ENCODE measurements at regions not wholly inside any gene's neighbourhood (a gene's known extent, or its start where the extent isn't known, plus 50 kb on each side); places are given as distances from the start of the nearest gene placed in this dataset.

DNA sequence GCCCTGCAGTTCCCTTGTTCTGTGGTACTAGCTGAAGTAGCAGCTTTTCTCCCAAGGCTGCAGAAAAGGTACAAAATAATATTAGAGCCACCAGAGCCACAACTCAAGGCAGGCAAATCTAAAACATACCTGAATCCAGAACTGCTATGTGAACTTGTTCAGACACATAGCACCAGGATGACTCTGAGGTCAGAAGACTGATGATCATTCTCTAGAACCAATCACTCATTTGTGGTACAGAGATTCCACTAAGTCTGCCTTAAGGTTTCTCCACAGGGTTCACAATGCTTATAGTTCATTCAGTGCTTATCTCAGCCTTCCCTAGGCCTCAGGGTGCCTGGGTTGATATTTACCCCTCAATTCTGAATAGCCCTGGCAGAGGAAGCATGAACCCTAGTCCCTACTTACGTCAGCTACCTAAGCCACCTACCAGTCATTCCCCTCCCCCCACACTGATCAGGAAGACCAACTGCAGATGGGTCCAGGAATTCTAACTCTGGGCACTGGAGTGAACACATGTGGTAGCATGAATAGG is 140.9 kb upstream of the MOCS1 start:
- no peak for DNase-seq (ENCODE audit: low spot score)

DNA sequence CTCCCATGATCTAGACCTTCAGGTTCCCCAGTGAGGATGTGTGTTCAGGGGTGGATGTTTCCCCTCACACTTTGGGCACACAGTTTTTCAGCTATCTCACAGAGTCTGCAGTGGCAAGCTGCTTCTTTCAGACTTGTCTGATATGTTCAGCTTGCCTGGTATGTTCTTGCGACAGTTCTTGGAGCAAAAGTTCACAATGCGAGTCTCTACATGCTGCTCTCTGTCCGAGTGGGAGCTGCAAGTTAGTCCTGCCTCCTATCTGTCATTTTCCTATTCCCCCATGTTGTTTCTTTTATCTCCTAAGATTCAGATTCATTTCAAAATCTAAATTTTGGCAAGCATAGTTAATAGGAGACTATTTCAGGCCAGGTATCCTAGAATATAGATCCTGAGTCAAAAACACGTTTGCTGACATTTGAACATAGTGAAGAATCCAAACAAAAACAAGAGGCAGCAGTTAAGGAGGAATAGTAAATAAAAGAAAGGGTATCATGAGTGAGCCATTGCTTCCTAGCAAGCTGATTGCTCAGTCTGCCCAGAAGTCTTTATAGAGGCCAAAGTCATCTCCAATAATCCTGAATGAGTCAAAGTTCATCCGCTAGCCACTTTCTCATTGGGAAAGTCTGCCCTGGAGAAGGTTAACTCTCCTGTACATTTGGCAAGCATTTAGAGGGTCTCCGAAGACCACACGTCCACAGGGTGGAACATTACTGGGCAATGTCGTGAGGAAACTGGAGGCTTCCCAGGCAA is 140.2 kb upstream of the MOCS1 start:
- DNase-seq (ENCODE audit: low spot score) = no peak

GRCh38 chr6:40066372-40066771 is 132.1 kb upstream of the MOCS1 start:
- DNase-seq (ENCODE audit: low spot score) = no peak

DNA sequence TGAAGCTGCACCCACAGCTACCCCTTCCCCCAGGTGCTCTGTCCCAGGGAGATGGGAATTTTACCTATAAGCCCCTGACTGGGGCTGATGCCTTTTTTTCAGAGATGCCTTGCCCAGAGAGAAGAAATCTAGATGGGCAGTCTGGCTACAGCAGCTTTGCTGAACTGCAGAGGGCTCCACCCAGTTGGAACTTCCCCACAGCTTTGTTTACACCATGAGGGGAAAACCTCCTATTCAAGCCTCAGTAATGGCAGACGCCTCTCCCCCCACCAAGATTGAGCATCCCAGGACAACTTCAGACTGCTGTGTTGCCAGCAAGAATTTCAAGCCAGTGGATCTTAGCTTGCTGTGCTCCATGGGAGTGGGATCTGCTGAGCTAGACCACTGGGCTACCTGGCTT is 122.6 kb upstream of the MOCS1 start:
- DNase-seq (ENCODE audit: low spot score) = no peak

DNA sequence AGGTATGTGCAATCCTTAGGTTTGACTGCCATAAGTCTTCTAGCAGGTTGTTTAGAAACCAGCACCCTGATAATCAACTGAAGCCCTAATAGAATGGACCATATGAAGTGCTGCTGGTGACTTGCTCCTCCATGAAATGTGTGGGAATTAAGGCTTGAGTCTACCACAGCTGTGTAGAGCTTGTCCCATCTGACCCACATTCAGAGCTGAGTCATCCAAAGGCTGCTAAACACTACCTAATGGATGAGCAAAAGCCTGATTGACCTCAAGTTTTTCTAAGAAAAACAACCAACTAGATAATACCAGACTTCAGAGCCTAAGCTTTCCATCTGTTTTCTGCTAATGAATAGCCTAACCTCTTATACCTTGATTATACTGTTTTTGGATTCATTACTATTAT is 120.3 kb upstream of the MOCS1 start:
- DNase-seq (ENCODE audit: low spot score) = no peak

GRCh38 chr6:40054186-40054585 is 119.9 kb upstream of the MOCS1 start:
- no peak for DNase-seq (ENCODE audit: low spot score)

DNA sequence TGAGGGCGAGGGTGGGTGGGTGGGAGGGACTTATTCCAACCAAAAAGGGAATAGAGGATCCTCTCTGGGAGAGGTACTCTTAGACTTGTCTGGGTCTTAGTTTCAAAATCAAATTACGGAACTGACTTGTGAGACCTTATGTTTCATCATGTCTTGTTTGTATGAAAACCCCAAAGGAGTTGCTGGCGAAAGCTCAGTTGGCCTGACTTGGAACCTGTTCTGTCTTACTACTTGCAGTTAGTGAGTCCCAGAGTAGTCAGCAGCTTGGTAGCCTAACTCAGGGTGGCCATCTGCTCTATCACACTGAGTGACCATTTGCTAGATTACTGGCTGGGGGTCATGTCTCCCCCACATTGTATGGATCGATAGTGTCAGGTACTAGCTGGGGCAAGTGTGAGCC is 114.9 kb upstream of the MOCS1 start:
- DNase-seq (ENCODE audit: low spot score) = no peak

DNA sequence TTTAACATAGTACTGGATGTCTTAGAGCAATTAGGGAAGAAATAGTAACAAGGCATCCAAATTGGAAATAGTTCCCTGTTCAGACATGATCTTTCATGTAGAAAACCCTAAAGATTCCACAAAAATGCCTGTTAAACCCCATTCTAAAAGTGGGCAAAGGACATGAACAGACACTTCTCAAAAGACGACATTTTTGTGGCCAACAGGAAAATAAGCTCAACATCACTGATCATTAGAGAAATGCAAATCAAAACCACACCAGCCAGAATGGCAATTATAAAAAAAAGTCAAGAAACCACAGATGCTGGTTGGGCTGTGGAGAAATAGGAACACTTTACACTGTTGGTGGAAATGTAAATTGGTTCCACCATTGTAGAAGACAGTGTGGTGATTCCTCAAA is 109.9 kb upstream of the MOCS1 start:
- DNase-seq (ENCODE audit: low spot score) = no peak

GRCh38 chr6:40042232-40042631 is 108.0 kb upstream of the MOCS1 start:
- DNase-seq (ENCODE audit: low spot score) = no peak

DNA sequence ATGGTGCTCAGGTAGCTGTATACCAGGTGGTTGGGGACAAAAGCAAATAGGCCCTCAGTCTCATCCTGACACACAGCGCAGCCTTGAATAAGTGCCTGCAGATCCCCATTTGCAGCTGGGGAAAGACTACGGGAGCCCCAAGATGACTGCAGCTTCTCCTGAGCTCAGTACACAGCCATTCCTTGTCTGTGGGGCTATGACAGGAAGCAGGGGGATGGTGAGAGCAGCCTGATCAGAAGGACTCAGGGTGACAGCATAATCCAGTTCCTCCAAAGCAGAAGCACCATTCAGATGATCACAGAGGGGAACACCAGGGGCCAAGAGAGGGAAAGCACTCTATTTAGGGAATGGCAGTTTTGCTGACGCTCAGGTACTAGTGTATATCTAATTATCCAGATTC is 104.8 kb upstream of the MOCS1 start:
- no peak for DNase-seq (ENCODE audit: low spot score)

DNA sequence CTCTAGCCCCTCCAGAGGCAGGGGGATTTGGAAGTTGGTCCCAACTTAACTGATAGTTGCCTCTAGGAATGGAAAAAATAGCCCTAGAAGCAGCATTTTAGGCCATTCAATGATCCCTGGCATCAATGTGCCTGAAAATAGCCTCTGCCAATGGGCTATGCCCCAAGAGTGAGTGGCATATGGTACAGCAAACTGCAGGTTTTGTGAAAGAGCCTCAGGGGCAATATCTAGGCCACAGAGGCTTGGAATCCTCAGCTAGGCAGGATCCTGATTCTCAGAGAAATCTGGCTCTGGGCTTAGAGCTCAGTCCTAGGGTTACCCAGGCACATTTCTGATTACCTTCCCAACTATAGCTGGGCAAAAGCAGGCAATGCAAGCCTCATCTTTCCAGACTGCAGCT is 104.4 kb upstream of the MOCS1 start:
- DNase-seq (ENCODE audit: low spot score) = no peak

DNA sequence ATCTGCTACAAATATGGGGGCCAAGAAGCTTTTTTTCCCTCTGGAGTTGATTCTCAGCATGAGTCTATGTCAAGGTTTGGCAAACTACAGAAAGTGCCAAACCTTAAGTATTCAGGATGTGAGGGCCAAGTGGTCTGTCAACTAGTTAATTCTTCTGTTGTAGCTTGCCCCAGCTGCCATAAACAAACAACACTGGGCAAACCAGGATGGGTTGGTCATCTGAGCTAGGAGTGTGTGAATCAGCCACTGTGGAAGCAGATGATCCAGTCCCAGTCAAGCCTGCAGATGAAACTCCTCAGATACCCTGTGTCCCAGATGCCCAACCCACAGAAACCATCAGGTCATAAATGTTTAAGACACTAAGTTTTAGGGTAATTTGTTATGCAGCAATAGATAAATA is 103.0 kb upstream of the MOCS1 start:
- DNase-seq (ENCODE audit: low spot score) = no peak

DNA sequence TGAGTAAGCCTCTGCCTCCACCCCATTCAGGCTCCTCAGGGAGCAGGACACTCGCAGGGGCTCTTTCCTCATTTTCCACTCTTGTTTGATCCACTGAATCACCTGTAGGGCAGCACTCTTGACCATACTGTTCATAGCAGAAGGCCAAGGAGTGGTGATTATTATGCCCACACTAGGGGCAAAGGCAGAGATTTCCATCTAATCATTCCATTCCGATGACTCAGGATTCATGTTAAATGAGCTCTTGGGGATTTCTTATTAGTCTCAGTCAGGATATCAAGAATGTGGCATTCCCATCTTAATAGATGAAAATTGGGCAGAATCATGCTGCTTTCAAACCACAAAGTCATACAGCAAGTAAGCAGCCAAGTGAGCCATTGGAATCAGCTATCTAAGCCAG is 101.9 kb upstream of the MOCS1 start:
- DNase-seq (ENCODE audit: low spot score) = no peak

DNA sequence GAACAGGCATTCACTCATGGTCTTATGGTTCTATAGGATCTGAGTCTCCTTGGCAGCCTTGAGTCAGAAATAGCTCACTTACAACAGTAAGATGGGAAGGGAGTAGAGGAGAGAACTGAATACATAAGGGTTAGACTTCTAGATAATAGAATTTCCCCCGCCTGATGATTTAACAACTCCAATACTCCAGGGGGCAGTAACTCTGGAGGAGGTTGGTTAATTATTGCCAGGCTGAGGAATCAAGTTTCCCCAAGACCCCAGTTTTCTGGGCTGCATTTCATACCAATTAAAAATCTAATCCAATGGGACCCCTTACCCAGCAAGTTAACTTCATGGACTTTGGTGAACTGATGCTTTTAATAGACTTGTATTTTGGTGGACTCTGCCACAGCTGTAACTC is 94.2 kb upstream of the MOCS1 start:
- DNase-seq (ENCODE audit: low spot score) = no peak

- DNase-seq (ENCODE audit: low spot score) = no peak
Observed at GRCh38 chr6:40022867-40023266, 88.6 kb upstream of the MOCS1 start.

GRCh38 chr6:40020166-40020565 is 85.9 kb upstream of the MOCS1 start:
- DNase-seq (ENCODE audit: low spot score) = no peak

DNA sequence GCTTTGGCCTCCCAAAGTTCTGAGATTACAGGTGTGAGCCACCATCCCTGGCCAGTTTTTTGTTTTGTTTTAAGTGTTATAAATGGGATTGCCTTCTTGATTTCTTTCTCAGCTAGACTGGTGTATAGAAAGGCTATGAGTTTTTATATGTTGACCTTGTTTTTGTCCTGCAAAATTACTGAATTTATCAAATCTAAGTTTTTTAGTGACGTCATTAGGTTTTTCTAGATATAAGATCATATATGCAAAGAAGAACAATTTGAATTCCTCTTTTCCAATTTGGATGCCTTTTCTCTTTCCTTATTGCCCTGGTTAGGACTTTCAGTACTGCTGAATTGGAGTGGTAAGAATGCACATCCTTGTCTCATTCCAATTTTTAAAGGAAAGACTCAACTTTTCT is 81.3 kb upstream of the MOCS1 start:
- DNase-seq (ENCODE audit: low spot score) = no peak

DNA sequence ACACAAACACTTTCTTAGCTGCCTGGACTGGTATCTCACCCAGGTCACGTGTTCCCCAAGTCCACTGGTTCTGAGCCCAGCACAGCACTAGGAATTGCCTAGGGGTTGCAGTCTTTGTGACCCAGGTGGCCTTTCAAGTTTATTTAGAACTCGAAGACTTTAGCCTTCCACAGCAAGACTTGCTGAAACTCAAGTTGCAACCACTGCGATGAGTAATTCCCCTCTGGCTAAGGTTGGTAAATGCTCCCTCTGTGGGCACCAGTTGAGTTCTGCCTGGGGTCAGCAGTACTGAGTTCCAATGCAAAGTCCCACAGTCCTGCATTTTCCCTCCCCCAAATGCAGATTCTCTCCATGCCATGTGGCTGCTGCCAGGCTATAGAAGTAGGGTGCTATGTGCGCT is 77.6 kb upstream of the MOCS1 start:
- DNase-seq (ENCODE audit: low spot score) = no peak

DNA sequence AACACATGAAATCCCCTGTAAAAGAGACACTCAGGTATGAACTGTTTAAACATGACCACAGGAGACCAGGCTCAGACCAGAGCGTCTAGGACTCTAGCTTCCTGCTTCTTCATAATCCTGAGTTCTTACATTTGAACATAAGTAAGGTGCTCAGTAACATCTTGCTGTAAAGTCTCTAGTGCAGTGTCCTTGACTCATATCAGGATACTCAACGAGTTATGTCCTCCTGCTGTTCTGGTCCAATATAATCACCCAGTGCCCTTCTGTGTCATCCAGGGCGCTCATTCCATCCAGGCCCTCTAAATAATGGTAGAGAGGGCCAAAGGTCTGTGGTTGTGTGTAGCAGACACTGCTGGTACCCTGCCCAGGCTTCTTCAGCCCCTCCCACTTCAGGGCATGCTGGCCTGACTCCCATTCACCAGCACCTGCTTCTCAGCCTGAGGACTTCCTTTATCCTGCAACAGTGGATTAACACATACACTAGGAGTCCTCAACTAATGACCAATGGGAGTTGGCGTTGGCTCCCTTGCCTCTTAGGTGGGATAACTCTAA is 66.8 kb upstream of the MOCS1 start:
- no peak for DNase-seq (ENCODE audit: low spot score)

GRCh38 chr6:39999006-39999867 is 65.0 kb upstream of the MOCS1 start:
- DNase-seq (ENCODE audit: low spot score) = no peak

GRCh38 chr6:39998126-39998525 is 63.9 kb upstream of the MOCS1 start:
- no peak for DNase-seq (ENCODE audit: low spot score)

DNA sequence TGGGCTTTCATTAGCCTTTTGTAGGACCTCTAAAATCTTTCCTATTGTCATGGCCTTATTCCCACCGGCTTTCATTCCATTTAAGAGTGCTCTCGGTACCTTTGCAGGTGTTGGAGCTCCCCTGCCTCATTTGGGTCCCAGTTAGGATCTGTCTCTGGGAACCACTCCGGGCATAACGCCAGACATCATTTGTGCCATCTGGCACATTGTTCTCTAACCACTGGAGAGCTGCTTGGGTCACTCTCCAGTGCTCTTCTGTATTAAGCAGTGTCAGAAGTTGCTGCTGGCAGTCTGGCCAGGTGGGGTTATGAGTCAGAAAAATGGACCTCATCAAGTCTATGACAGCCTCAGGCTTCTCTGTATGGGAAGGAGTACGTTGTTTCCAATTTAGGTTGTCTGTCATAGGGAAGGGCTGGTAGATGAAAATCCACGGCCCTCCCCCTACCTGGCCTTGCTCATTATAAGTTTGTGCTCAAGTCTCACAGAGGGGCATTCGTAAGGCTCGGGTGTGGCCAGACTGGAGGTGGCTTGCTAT is 62.9 kb upstream of the MOCS1 start:
- DNase-seq (ENCODE audit: low spot score) = no peak

- no peak for DNase-seq (ENCODE audit: low spot score)
Observed at GRCh38 chr6:39995633-39996032, 61.4 kb upstream of the MOCS1 start.

Data from germinal center (tissue), 1 donor.